Keratinocyte (primary cell): ENCODE measurements at regions not wholly inside any gene's neighbourhood (a gene's known extent, or its start where the extent isn't known, plus 50 kb on each side); places are given as distances from the start of the nearest gene placed in this dataset.

Experiments
- DNase-seq: peaks from one replicate; pipeline ENCODE4 v3.0.0-alpha.2; 2011; ENCODE audit warnings: low read depth, missing footprints, low spot score
- FAIRE-seq: peaks from 2 replicates; lab custom pipeline; 2011; peaks lifted over from hg19 to GRCh38; lab: Jason Lieb, UNC
- H2AFZ ChIP-seq: 2 replicates; pipeline ENCODE4 v1.6.0; 2012; ENCODE audit warnings: low read length, control low read depth, inconsistent platforms; ENCODE audit not compliant: control insufficient read depth
- H3K27ac ChIP-seq: 2 replicates; pipeline ENCODE4 v1.5.1; 2011; ENCODE audit warnings: low read length; ENCODE audit not compliant: control insufficient read depth, insufficient read depth
- H3K27me3 ChIP-seq: 3 replicates; pipeline ENCODE4 v1.6.0; 2011; ENCODE audit warnings: low read length; ENCODE audit not compliant: control insufficient read depth, insufficient read depth; ENCODE audit errors: extremely low read depth
- H3K36me3 ChIP-seq, 2 experiments: 2 replicates in 1 of 2; 3 replicates in 1 of 2; pipeline ENCODE4 v1.5.1; 2011; ENCODE audit warnings: low read length in 2 of 2, mild to moderate bottlenecking in 1 of 2; ENCODE audit not compliant: control insufficient read depth in 2 of 2, insufficient read depth in 2 of 2; ENCODE audit errors: extremely low read depth in 1 of 2
- H3K4me1 ChIP-seq: 3 replicates; pipeline ENCODE4 v1.5.1; 2011; ENCODE audit warnings: low read length; ENCODE audit not compliant: control insufficient read depth, insufficient read depth; ENCODE audit errors: extremely low read depth
- H3K4me2 ChIP-seq: 3 replicates; pipeline ENCODE4 v1.6.0; 2011; ENCODE audit warnings: low read depth, low read length; ENCODE audit not compliant: control insufficient read depth, insufficient read depth; ENCODE audit errors: extremely low read depth
- H3K4me3 ChIP-seq, 3 experiments: fragments of 200-600 bp in 1 of 3; sonication (generic) in 1 of 3; 2 replicates in 2 of 3; 3 replicates in 1 of 3; pipeline ENCODE4 v1.5.1; 2011 to 2016; ENCODE audit warnings: low read length in 3 of 3, mild to moderate bottlenecking in 3 of 3, control low read depth in 2 of 3, inconsistent platforms in 1 of 3, low read depth in 1 of 3, mixed read lengths in 1 of 3, mixed run types in 1 of 3, moderate library complexity in 1 of 3; ENCODE audit not compliant: control insufficient read depth in 2 of 3, insufficient read depth in 2 of 3; ENCODE audit errors: extremely low read depth in 1 of 3
- H3K79me2 ChIP-seq: 2 replicates; pipeline ENCODE4 v1.6.0; 2012; ENCODE audit warnings: low read length; ENCODE audit not compliant: control insufficient read depth, insufficient read depth
- H3K9ac ChIP-seq: 3 replicates; pipeline ENCODE4 v1.6.0; 2011; ENCODE audit warnings: low read length; ENCODE audit not compliant: control insufficient read depth, insufficient read depth; ENCODE audit errors: extremely low read depth
- H3K9me1 ChIP-seq: 3 replicates; pipeline ENCODE4 v1.6.0; 2011; ENCODE audit warnings: low read length; ENCODE audit not compliant: control insufficient read depth, insufficient read depth; ENCODE audit errors: extremely low read depth
- H3K9me3 ChIP-seq: 2 replicates; pipeline ENCODE4 v1.5.1; 2012; ENCODE audit warnings: low read depth, low read length; ENCODE audit not compliant: control insufficient read depth
- H4K20me1 ChIP-seq: 3 replicates; pipeline ENCODE4 v1.6.0; 2011; ENCODE audit warnings: low read length; ENCODE audit not compliant: control insufficient read depth, insufficient read depth; ENCODE audit errors: extremely low read depth
- EZH2 ChIP-seq: IDR thresholded peaks from one replicate; pipeline ENCODE4 v1.6.1; 2012; ENCODE audit warnings: inconsistent platforms, mild to moderate bottlenecking, low read length, moderate library complexity
- dilution Hi-C: fragments of 300-500 bp; cut with MboI; formaldehyde crosslinking; loops from one replicate; pipeline ENCODE4 v1.7.0; 2020; ENCODE audit warnings: low sequenced_read_pairs; ENCODE audit not compliant: extremely low pct_ligation_motif_present
- TF ChIP-seq, protein P1 (sequence below), 3 experiments: IDR thresholded peaks in 1 of 3; conservative IDR thresholded peaks in 1 of 3; optimal IDR thresholded peaks in 1 of 3; 2 replicates in 2 of 3; 3 replicates in 1 of 3; pipeline versions ENCODE3 to v1.5.1; 2011; ENCODE audit warnings: low read length in 3 of 3, mild to moderate bottlenecking in 3 of 3, moderate library complexity in 2 of 3, control low read depth in 1 of 3, inconsistent platforms in 1 of 3; ENCODE audit not compliant: insufficient read depth in 2 of 3; ENCODE audit errors: extremely low read depth in 1 of 3

DNA sequence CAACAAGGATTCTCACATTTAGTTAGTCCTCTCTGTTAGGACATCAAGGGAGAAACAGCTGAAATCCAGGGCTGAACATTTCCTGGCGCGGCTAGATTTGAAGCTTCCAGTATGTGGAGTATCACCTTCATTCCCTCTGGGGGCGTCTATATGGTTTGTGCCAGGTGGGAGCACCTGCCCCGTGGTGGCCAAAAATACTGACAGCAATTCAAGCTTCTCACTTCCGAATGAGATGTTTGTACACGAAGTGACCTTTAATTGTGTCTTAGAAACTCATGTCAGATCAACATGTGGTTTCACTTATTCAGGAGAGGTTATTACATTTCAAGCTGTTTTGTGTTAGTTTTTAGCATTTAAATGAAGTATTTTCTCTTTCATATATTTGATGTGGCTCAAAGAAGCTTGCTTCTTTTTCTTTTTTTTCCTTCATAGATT is 67.3 kb upstream of the ZNF217 start:
- H3K36me3 ChIP-seq, result no peaks in the 10 kb centered on the region
- no peak overlapping the region for H3K9ac ChIP-seq
- H3K9me3 ChIP-seq, result no peaks in the 10 kb centered on the region
- no peak for DNase-seq
- H2AFZ ChIP-seq, result peak overlapping the region; percentile 93
- H3K79me2 ChIP-seq, result no peaks in the 10 kb centered on the region
- no peaks in the 10 kb centered on the region for H3K27me3 ChIP-seq
- peak overlapping the region; percentile 81 for H3K4me2 ChIP-seq
- H4K20me1 ChIP-seq, result no peaks in the 10 kb centered on the region
- no peak for FAIRE-seq
- peaks cover 43% of the 10 kb centered on the region for H3K4me1 ChIP-seq
- TF ChIP-seq EZH2, result no peak
- TF ChIP-seq, protein P1, sequence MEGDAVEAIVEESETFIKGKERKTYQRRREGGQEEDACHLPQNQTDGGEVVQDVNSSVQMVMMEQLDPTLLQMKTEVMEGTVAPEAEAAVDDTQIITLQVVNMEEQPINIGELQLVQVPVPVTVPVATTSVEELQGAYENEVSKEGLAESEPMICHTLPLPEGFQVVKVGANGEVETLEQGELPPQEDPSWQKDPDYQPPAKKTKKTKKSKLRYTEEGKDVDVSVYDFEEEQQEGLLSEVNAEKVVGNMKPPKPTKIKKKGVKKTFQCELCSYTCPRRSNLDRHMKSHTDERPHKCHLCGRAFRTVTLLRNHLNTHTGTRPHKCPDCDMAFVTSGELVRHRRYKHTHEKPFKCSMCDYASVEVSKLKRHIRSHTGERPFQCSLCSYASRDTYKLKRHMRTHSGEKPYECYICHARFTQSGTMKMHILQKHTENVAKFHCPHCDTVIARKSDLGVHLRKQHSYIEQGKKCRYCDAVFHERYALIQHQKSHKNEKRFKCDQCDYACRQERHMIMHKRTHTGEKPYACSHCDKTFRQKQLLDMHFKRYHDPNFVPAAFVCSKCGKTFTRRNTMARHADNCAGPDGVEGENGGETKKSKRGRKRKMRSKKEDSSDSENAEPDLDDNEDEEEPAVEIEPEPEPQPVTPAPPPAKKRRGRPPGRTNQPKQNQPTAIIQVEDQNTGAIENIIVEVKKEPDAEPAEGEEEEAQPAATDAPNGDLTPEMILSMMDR (optimal IDR thresholded peaks at IDR 0.05 in 1 of 3, IDR thresholded peaks at IDR 0.05 in 1 of 3, conservative IDR thresholded peaks at IDR 0.05 in 1 of 3; ENCODE audit: extremely low read depth in 1 of 3, insufficient read depth in 2 of 3, low read length in 3 of 3), result no peak
- dilution Hi-C loops, result no loop called here
- no peak overlapping the region for H3K4me3 ChIP-seq
- H3K9me1 ChIP-seq, result no peaks in the 10 kb centered on the region
- no peak overlapping the region for H3K27ac ChIP-seq

DNA sequence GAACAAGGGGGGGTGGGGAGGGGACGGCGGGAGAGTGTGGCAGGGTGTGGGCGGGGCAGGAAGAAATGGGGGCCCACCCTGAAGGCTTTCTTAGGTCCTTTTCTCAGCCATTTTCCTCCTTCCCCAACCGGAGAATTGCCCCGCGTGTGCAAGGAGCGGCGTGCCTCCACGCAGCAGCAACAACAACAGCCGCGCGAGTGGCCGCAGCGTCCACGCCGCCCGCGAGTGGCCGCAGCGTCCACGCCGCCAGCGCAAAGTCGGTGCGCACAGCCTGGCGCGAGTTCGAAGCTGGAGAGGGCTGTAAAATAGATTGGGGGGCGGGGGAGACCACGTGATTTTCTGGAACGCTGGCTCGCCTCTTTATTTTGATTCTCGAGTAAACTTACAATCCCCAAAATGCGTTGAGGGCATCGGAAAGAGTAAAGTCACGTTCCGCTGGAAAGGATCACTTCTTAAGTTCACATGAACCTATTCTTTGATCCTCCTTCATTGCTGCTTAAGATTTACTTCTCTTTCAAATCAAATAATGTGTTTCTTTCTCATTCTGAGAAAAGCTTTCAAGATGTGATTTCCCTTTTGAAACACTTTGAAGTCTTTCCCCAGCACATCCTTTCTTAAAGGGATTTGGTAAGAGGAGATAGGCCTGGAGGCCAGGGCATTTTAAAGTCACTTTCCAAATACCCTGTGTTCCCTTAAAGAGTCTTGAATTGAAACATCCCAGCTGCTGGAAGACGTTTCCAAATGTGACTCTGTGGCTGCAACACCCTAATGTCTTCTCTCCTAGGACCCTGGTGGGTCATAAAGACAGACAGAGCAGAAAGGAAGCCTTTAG is 66.7 kb upstream of the ZNF217 start:
- TF ChIP-seq, protein P1 (optimal IDR thresholded peaks at IDR 0.05 in 1 of 3, IDR thresholded peaks at IDR 0.05 in 1 of 3, conservative IDR thresholded peaks at IDR 0.05 in 1 of 3; ENCODE audit: extremely low read depth in 1 of 3, insufficient read depth in 2 of 3, low read length in 3 of 3), result no peak
- no peak for TF ChIP-seq EZH2
- H3K4me3 ChIP-seq, result peak overlapping the region; percentile 18 to 33 (median 18)
- dilution Hi-C loops, result no loop called here
- H3K36me3 ChIP-seq, result no peaks in the 10 kb centered on the region
- peak overlapping the region; percentile 47 for H3K9ac ChIP-seq
- no peaks in the 10 kb centered on the region for H3K9me1 ChIP-seq
- no peak overlapping the region for H3K27ac ChIP-seq
- no peak for DNase-seq
- H3K79me2 ChIP-seq, result no peaks in the 10 kb centered on the region
- H3K4me1 ChIP-seq, result peaks cover 50% of the 10 kb centered on the region
- H3K4me2 ChIP-seq, result peak overlapping the region; percentile 81
- no peak for FAIRE-seq
- no peaks in the 10 kb centered on the region for H3K27me3 ChIP-seq
- H2AFZ ChIP-seq, result peak overlapping the region; percentile 93
- no peaks in the 10 kb centered on the region for H3K9me3 ChIP-seq
- no peaks in the 10 kb centered on the region for H4K20me1 ChIP-seq
